ENCODE measurements at regions not wholly inside any gene's neighbourhood (a gene's known extent, or its start where the extent isn't known, plus 50 kb on each side); places are given as distances from the start of the nearest gene placed in this dataset.
"Not testable (repeated sequence)": the region's sequence is repeated elsewhere in the genome, so short reads cannot be mapped to it uniquely, and the experiment has no call there.

- no peak for DNase-seq
- intact Hi-C loops (cut with DNase I): no loop called here
These were observed 140.8 kb upstream of the NBPF11 start for GRCh38 chr1:148292915-148293314.

GRCh38 chr1:148290881-148291280 lies 138.8 kb upstream of the NBPF11 start:
- intact Hi-C loops (cut with DNase I): no loop called here
- no peak for DNase-seq

GRCh38 chr1:148289647-148290046 lies 137.6 kb upstream of the NBPF11 start:
- no peak for DNase-seq
- intact Hi-C loops (cut with DNase I): no loop called here

GRCh38 chr1:148285946-148286345 lies 133.9 kb upstream of the NBPF11 start:
- intact Hi-C loops (cut with DNase I); DNase-seq: not testable (repeated sequence)

GRCh38 chr1:148280831-148281572 lies 128.9 kb upstream of the NBPF11 start:
- DNase-seq: peak in 1 of 42 donors; percentile 10
- intact Hi-C loops (cut with DNase I): not testable (repeated sequence)

GRCh38 chr1:148279002-148279542 lies 127.0 kb upstream of the NBPF11 start:
- intact Hi-C loops (cut with DNase I); DNase-seq: not testable (repeated sequence)

- intact Hi-C loops (cut with DNase I); DNase-seq: not testable (repeated sequence)
These were observed 125.8 kb upstream of the NBPF11 start for GRCh38 chr1:148277865-148278279.

- DNase-seq; intact Hi-C loops (cut with DNase I): not testable (repeated sequence)
These were observed 115.0 kb upstream of the NBPF11 start for GRCh38 chr1:148267066-148267465.

- intact Hi-C loops (cut with DNase I): no loop called here
- DNase-seq: peak in 7 of 42 donors; percentile 3 to 43 (median 9)
These were observed 112.5 kb upstream of the NBPF11 start for GRCh38 chr1:148264374-148265276.

GRCh38 chr1:148263906-148264255 lies 111.8 kb upstream of the NBPF11 start:
- DNase-seq: peak in 4 of 42 donors; percentile 2 to 38 (median 6)
- intact Hi-C loops (cut with DNase I): no loop called here

GRCh38 chr1:148263128-148263905 lies 111.2 kb upstream of the NBPF11 start:
- intact Hi-C loops (cut with DNase I): no loop called here
- peak in 37 of 42 donors; percentile 7 to 68 (median 31) for DNase-seq

GRCh38 chr1:148261684-148262083 lies 109.6 kb upstream of the NBPF11 start:
- intact Hi-C loops (cut with DNase I); DNase-seq: not testable (repeated sequence)

GRCh38 chr1:148257886-148258285 lies 105.8 kb upstream of the NBPF11 start:
- intact Hi-C loops (cut with DNase I); DNase-seq: not testable (repeated sequence)

- intact Hi-C loops (cut with DNase I): not testable (repeated sequence)
- DNase-seq: peak in 18 of 42 donors; percentile 10 to 40 (median 18)
These were observed 102.7 kb upstream of the NBPF11 start for GRCh38 chr1:148254611-148255429.

- intact Hi-C loops (cut with DNase I); DNase-seq: not testable (repeated sequence)
These were observed 101.7 kb upstream of the NBPF11 start for GRCh38 chr1:148253808-148254207.

GRCh38 chr1:148248798-148249197 lies 96.7 kb upstream of the NBPF11 start:
- DNase-seq; intact Hi-C loops (cut with DNase I): not testable (repeated sequence)

GRCh38 chr1:148246258-148246861 lies 94.3 kb upstream of the NBPF11 start:
- intact Hi-C loops (cut with DNase I): not testable (repeated sequence)

GRCh38 chr1:148245843-148246242 lies 93.8 kb upstream of the NBPF11 start:
- DNase-seq; intact Hi-C loops (cut with DNase I): not testable (repeated sequence)

More at GRCh38 chr1:148246258-148246861, 94.3 kb upstream of the NBPF11 start:
- not testable (repeated sequence) for DNase-seq
